PFSK-1 (cell line): ENCODE measurements at regions not wholly inside any gene's neighbourhood (a gene's known extent, or its start where the extent isn't known, plus 50 kb on each side); places are given as distances from the start of the nearest gene placed in this dataset.

Experiments
- FOXP2 ChIP-seq: optimal IDR thresholded peaks from 2 replicates; pipeline ENCODE3; 2011; ENCODE audit warnings: borderline replicate concordance, control low read depth, inconsistent platforms; ENCODE audit not compliant: insufficient read depth; ENCODE audit errors: extremely low read length, extremely low read depth
- POLR2AphosphoS5 ChIP-seq: IDR thresholded peaks from 2 replicates; pipeline ENCODE4 v1.6.1; 2012; ENCODE audit warnings: low read depth, mild to moderate bottlenecking, control low read depth, low read length, moderate library complexity
- REST ChIP-seq, 2 experiments: IDR thresholded peaks; 2 replicates each; pipeline versions ENCODE4 v1.6.1 to v1.8.0; 2011 to 2012; ENCODE audit warnings: low read depth in 2 of 2, low read length in 2 of 2, control low read depth in 1 of 2, inconsistent platforms in 1 of 2, mild to moderate bottlenecking in 1 of 2, moderate library complexity in 1 of 2; ENCODE audit not compliant: insufficient read depth in 1 of 2
- SIN3A ChIP-seq: IDR thresholded peaks from 2 replicates; pipeline ENCODE4 v1.6.1; 2012; ENCODE audit warnings: mild to moderate bottlenecking, low read length, moderate library complexity, borderline replicate concordance; ENCODE audit not compliant: insufficient read depth
- TAF1 ChIP-seq: IDR thresholded peaks from 2 replicates; pipeline ENCODE4 v1.6.1; 2012; ENCODE audit warnings: low read length, control low read depth, borderline replicate concordance; ENCODE audit not compliant: insufficient read depth

GRCh38 chr20:16135630-16136029 lies 437.6 kb downstream of the KIF16B start:
- TF ChIP-seq FOXP2: no peak
- no peak for TF ChIP-seq REST (IDR thresholded peaks at IDR 0.05; ENCODE audit: insufficient read depth in 1 of 2, low read depth in 2 of 2, low read length in 2 of 2)
- TF ChIP-seq TAF1: no peak
- TF ChIP-seq POLR2AphosphoS5: no peak
- no peak for TF ChIP-seq SIN3A

DNA sequence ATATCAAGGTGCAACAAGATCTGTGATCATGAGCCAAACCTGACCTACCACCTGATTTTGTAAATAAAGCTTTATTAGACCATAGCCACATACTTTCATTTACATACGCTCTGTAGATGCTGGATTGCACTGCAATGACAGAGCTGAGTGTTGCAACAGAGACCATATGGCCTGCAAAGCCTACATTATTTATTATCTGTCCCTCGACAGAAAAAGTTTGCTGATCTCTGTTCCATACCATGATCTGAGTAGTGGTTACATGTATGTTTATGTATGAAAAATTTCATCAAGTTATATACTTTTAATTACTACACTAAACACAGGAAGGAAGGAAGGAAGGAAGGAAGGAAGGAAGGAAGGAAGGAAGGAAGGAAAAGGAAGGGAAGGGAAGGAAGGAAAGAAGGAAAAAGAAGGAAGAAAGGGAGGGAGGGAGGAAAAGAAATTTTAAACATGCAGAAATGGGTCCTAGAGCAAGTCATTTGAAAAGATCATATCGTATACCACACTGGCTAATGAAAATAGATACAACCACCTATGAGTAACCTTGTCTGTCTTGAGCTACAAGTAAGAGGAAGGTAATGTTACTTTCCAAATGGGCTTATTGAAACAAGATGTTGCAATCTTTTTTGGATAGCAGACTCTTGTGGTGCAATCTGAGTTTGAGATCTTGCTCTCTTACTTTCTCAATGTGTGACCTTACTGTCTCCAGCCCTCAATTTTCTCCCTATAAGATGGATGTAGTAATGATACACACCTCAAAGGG lies 441.0 kb downstream of the KIF16B start:
- TF ChIP-seq TAF1 (no peak), FOXP2 (no peak), REST (IDR thresholded peaks at IDR 0.05; ENCODE audit: insufficient read depth in 1 of 2, low read depth in 2 of 2, low read length in 2 of 2) (no peak)

GRCh38 chr20:16129411-16129810 lies 443.8 kb downstream of the KIF16B start:
- no peak for TF ChIP-seq FOXP2
- TF ChIP-seq SIN3A: no peak
- no peak for TF ChIP-seq REST (IDR thresholded peaks at IDR 0.05; ENCODE audit: insufficient read depth in 1 of 2, low read depth in 2 of 2, low read length in 2 of 2)
- TF ChIP-seq POLR2AphosphoS5: no peak
- TF ChIP-seq TAF1: no peak

- TF ChIP-seq REST (IDR thresholded peaks at IDR 0.05; ENCODE audit: insufficient read depth in 1 of 2, low read depth in 2 of 2, low read length in 2 of 2) (no peak), POLR2AphosphoS5 (no peak), TAF1 (no peak), SIN3A (no peak), FOXP2 (no peak)
Observed at GRCh38 chr20:16128538-16129106, 444.6 kb downstream of the KIF16B start.

DNA sequence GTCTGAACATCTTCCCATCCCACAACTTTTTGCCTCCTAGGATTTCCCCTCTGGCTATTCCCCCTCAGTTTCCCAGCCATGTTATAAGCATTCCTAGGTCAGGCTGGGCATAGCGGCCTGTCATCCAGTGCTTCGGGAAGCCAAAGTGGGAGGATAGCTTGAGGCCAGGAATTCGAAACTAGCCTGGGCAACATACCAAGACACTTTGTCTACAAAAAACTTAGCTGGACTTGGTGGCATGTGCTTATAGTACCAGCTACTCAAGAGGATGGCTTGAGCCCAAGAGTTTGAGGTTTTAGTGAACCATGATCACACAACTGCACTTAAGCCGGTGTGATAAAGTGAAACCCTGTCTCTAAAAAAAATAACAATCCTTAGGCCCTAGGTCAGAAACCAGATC lies 447.4 kb downstream of the KIF16B start:
- TF ChIP-seq TAF1: no peak
- no peak for TF ChIP-seq SIN3A
- TF ChIP-seq POLR2AphosphoS5: no peak
- TF ChIP-seq FOXP2: no peak
- TF ChIP-seq REST (IDR thresholded peaks at IDR 0.05; ENCODE audit: insufficient read depth in 1 of 2, low read depth in 2 of 2, low read length in 2 of 2): no peak
